Lung (tissue), 11 donors: ENCODE measurements at regions not wholly inside any gene's neighbourhood (a gene's known extent, or its start where the extent isn't known, plus 50 kb on each side); places are given as distances from the start of the nearest gene placed in this dataset.

Experiments
- ATAC-seq: fragments of 200-7000 bp; cut with Tn5 transposase; one replicate; pipeline ENCODE4 v1.9.1; 2020; ENCODE audit warnings: moderate number of reproducible peaks; ENCODE audit not compliant: insufficient read depth, low FRiP score
- DNase-seq, 3 donors: peaks; one replicate each; pipeline ENCODE4 v3.0.0-alpha.2; 2013 to 2017
- H3K27ac ChIP-seq, 2 donors: one replicate each; pipeline ENCODE4 v1.5.1; 2013; ENCODE audit warnings: mild to moderate bottlenecking in 2 of 2, moderate library complexity in 2 of 2, control low read depth in 1 of 2, inconsistent platforms in 1 of 2, low read depth in 1 of 2, low read length in 1 of 2
- H3K27me3 ChIP-seq, 3 donors: one replicate each; pipeline ENCODE4 v1.5.1; 2013; ENCODE audit warnings: low read length in 2 of 3; ENCODE audit not compliant: control insufficient read depth in 3 of 3, insufficient read depth in 3 of 3
- H3K36me3 ChIP-seq, 4 donors: one replicate each; pipeline ENCODE4 v1.5.1; 2013; ENCODE audit warnings: low read length in 4 of 4, mild to moderate bottlenecking in 1 of 4, moderate library complexity in 1 of 4; ENCODE audit not compliant: control insufficient read depth in 4 of 4, insufficient read depth in 4 of 4
- H3K4me1 ChIP-seq, 5 donors: one replicate each; pipeline ENCODE4 v1.5.1; 2013; ENCODE audit warnings: low read length in 5 of 5, mild to moderate bottlenecking in 2 of 5, moderate library complexity in 1 of 5; ENCODE audit not compliant: control insufficient read depth in 5 of 5, insufficient read depth in 5 of 5
- H3K4me3 ChIP-seq: one replicate; pipeline ENCODE4 v1.5.1; 2013; ENCODE audit warnings: mild to moderate bottlenecking, control low read depth, moderate library complexity
- H3K9ac ChIP-seq, 2 donors: one replicate each; pipeline ENCODE4 v1.5.1; 2013; ENCODE audit warnings: low read length in 2 of 2, control low read depth in 1 of 2; ENCODE audit not compliant: insufficient read depth in 1 of 2
- H3K9me3 ChIP-seq, 4 donors: one replicate each; pipeline ENCODE4 v1.5.1; 2013; ENCODE audit warnings: low read length in 3 of 4, mild to moderate bottlenecking in 1 of 4, moderate library complexity in 1 of 4; ENCODE audit not compliant: control insufficient read depth in 4 of 4, insufficient read depth in 3 of 4
- WGBS, 2 donors: extraction: QIAGEN DNeasy Blood & Tissue Kit; methylation state at CpG; one replicate each; pipeline ENCODE4 v1.1.7; 2013; 5-methylcytosine and 5-hydroxymethylcytosine counted together
- TF ChIP-seq, protein P1 (sequence below): IDR thresholded peaks from 2 replicates; pipeline ENCODE4 v1.5.1; 2012; ENCODE audit warnings: mild to moderate bottlenecking; ENCODE audit errors: control extremely low read depth, extremely low read depth
- donor health status: control.
- donor health status: control.
- donor health status: Bipolar disorder and iron deficiency.
- donor health status: healthy.
- donor health status: DM: yes; HTN: yes; CAD: no.

- TF ChIP-seq, protein P1, sequence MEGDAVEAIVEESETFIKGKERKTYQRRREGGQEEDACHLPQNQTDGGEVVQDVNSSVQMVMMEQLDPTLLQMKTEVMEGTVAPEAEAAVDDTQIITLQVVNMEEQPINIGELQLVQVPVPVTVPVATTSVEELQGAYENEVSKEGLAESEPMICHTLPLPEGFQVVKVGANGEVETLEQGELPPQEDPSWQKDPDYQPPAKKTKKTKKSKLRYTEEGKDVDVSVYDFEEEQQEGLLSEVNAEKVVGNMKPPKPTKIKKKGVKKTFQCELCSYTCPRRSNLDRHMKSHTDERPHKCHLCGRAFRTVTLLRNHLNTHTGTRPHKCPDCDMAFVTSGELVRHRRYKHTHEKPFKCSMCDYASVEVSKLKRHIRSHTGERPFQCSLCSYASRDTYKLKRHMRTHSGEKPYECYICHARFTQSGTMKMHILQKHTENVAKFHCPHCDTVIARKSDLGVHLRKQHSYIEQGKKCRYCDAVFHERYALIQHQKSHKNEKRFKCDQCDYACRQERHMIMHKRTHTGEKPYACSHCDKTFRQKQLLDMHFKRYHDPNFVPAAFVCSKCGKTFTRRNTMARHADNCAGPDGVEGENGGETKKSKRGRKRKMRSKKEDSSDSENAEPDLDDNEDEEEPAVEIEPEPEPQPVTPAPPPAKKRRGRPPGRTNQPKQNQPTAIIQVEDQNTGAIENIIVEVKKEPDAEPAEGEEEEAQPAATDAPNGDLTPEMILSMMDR: no peak
Observed at GRCh38 chr1:94723894-94724293, 96.3 kb upstream of the SLC44A3 start.

GRCh38 chr1:94723463-94723862, 96.7 kb upstream of the SLC44A3 start:
- H3K4me1 ChIP-seq: peaks cover 0 to 16% (median 8%) of the 10 kb centered on the region in 5 donors
- ATAC-seq (no peak), DNase-seq (no peak)
- no peak overlapping the region for H3K9ac ChIP-seq
- TF ChIP-seq, protein P1: no peak
- no peak overlapping the region for H3K4me3 ChIP-seq
- WGBS, 2 donors: 58 to 72% methylated on average over 6 of the region's 6 CpGs
- no peak overlapping the region for H3K27ac ChIP-seq
- H3K9me3 ChIP-seq: peaks cover 0 to 2% (median 0%) of the 10 kb centered on the region in 4 donors
- H3K36me3 ChIP-seq: no peaks in the 10 kb centered on the region
- H3K27me3 ChIP-seq: no peaks in the 10 kb centered on the region

More at GRCh38 chr1:94723894-94724293, 96.3 kb upstream of the SLC44A3 start:
- Histone ChIP-seq H3K4me1 (peaks cover 0 to 17% (median 8%) of the 10 kb centered on the region in 5 donors), H3K9ac (no peak overlapping the region), H3K4me3 (no peak overlapping the region), H3K36me3 (no peaks in the 10 kb centered on the region), H3K27me3 (no peaks in the 10 kb centered on the region), H3K9me3 (peaks cover 0 to 2% (median 0%) of the 10 kb centered on the region in 4 donors), H3K27ac (no peak overlapping the region)
- DNase-seq (no peak), ATAC-seq (no peak)
- 67 to 84% methylated on average over 6 of the region's 6 CpGs for WGBS, 2 donors

DNA sequence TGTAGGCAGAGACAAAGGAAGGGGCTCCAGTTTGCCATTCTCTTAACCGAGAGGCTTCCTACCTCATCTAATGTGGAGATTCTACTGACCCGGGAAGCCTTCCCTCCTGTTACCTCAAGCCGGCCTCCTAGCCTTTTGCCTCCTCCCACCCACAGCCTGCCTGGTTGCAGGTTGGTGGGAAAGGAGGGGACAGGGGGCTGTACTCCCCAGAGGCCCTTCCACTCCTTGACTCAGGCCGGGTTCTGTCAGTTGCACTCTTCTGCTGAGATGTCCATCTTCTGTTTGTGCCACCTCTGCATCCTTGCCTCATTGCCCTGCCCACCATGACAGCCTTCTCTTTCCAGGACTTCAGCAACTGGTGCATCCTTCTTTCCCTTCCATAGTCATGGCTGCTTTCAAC, 98.0 kb upstream of the SLC44A3 start:
- no peaks in the 10 kb centered on the region for H3K27me3 ChIP-seq
- 75 to 80% methylated on average over 4 of the region's 4 CpGs for WGBS, 2 donors
- H3K4me3 ChIP-seq: no peak overlapping the region
- no peak overlapping the region for H3K9ac ChIP-seq
- peaks cover 0 to 4% (median 2%) of the 10 kb centered on the region in 5 donors for H3K4me1 ChIP-seq
- H3K27ac ChIP-seq: peak overlapping the region in 1 of 2 donors; percentile 4
- no peak for ATAC-seq
- H3K9me3 ChIP-seq: peaks cover 0 to 2% (median 0%) of the 10 kb centered on the region in 4 donors
- no peak for DNase-seq
- TF ChIP-seq, protein P1: no peak
- H3K36me3 ChIP-seq: no peaks in the 10 kb centered on the region

DNA sequence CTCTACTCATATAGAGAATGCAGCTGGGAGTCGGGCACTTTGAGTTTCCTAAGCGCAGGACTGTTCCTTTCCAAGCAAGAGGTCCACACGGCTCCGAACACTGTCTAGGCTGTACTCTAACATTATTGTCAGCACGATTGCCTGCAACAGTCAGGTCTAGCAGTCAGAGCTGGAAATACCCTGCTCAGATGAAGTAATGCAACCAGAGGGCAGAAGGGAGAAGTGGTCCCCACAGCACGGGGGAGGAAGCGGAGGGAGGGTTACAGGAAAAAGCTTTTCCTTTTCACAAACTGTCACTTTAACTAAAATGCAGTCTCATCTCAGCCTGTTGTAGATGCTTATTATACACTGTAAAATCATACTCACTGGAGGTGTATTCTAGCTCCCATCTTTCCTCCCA, 98.9 kb upstream of the SLC44A3 start:
- no peaks in the 10 kb centered on the region for H3K4me1 ChIP-seq
- 30 to 60% methylated on average over 7 of the region's 7 CpGs for WGBS, 2 donors
- H3K9me3 ChIP-seq: peaks cover 0 to 2% (median 0%) of the 10 kb centered on the region in 4 donors
- no peak overlapping the region for H3K4me3 ChIP-seq
- no peaks in the 10 kb centered on the region for H3K36me3 ChIP-seq
- ATAC-seq: no peak
- DNase-seq: no peak
- no peaks in the 10 kb centered on the region for H3K27me3 ChIP-seq
- TF ChIP-seq, protein P1: no peak
- H3K27ac ChIP-seq: no peak overlapping the region
- no peak overlapping the region for H3K9ac ChIP-seq
